GM21447 (cell line): ENCODE measurements at regions not wholly inside any gene's neighbourhood (a gene's known extent, or its start where the extent isn't known, plus 50 kb on each side); places are given as distances from the start of the nearest gene placed in this dataset.

ENCODE experiments used
- ATAC-seq: cut with Tn5 transposase; IDR thresholded peaks from one replicate; pipeline ENCODE4 v1.9.1; 2021; ENCODE audit not compliant: unreplicated experiment

GRCh38 chr6:90722648-90723047 is 135.8 kb upstream of the MAP3K7 start:
- ATAC-seq, result no peak

DNA sequence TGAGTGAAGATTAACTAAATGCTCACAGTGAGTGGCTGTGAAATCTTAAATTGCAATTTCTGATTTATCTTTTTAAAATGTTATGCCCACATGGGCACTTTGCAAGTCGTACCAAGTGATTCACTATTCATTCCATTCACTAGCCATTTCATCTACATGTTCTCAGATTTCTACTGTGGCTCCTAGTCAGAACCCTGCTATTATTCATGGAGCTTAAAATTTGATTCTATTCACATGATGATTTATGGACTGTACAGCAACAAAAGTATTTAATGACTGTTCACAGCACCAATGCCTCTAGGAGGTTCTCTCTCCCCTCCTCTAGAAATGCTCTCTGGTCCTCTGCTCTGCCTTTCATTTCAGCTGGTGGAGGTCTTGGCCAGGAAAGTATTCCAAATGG is 133.5 kb upstream of the MAP3K7 start:
- no peak for ATAC-seq

DNA sequence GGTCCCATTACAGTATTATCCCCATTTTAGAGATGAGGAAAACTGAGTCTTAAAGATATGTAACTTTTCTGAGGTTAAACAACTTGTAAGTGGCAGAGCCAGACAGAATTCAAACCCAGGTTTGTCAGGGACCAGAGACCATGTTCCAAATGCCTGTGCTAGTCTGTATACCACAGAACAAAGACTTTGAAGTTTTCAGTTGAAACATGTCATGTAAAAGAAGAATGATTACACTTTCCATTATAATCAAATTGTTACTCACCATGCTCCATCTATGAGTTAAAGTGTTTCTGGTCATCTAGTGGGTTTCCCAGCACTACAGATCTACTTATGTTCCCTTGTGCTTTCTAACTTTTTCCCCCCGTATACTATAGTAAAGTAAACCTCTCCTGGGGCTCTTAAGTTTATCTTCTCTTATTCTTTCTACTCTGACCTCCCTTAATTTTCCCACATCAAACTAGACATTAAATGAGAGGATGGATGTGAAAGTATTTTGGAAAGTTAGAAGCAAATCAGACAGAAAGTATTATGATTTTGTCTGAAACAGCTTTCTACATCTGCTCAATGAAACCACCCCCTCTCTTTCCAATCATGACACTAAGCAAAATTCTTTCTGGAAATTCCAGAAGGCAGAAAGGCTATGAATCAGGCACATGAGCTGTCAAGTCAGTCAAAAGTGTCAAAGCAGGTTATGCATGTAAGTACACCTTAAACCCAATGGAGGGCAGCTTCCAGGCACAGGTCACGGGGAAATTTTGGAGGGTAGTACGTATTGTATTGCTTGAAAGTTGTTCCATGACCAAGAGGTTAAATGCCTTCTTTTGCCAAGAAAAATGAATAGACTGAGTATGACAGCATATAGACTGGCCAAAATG is 132.7 kb upstream of the MAP3K7 start:
- ATAC-seq, result no peak

GRCh38 chr6:90716376-90716775 is 129.5 kb upstream of the MAP3K7 start:
- no peak for ATAC-seq

DNA sequence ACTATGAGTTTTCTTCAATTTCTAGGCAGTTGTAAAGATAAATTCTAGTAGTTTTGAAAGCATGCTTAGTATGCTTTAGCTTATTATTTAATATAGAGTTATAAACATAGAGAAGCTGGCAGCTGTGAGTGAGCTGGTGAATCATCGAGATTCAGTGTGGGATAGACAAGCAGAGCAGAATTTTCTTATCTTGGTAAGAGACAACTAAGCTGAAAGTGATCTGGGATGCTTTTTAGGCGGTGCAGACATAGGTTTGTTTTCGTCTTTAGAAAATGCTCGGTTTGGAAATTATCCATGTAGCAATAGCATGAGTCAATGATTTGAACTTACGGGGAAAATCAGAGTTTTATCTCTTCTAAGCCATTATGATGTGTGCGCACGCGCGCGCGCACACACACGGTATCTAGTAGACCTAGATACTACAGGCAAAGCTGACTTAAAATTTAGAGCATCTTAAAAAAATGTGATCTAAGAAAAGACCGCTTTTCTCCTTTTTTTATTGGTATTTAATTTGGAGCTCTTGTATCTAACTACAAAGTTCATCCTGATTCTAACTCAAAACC is 128.3 kb upstream of the MAP3K7 start:
- ATAC-seq, result no peak

DNA sequence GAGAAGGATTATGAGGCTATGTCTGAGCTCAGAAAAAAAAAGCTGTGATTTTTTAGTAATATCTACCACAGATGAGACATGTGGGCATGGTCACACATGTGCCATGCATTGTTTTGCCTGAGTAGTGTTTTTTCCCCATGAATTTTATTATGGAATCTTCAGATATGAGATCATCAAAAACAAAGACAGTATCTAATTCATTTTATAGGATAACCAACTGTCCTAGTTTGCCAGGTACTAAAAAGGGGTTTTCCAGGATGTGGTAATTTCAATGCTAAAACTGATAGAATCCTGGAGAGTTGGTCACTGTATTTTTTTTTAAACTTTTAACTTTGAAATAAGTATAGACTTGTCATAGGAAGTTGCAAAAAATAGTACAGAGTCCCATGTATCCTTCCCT is 127.4 kb upstream of the MAP3K7 start:
- no peak for ATAC-seq

GRCh38 chr6:90712114-90712513 is 125.2 kb upstream of the MAP3K7 start:
- no peak for ATAC-seq

DNA sequence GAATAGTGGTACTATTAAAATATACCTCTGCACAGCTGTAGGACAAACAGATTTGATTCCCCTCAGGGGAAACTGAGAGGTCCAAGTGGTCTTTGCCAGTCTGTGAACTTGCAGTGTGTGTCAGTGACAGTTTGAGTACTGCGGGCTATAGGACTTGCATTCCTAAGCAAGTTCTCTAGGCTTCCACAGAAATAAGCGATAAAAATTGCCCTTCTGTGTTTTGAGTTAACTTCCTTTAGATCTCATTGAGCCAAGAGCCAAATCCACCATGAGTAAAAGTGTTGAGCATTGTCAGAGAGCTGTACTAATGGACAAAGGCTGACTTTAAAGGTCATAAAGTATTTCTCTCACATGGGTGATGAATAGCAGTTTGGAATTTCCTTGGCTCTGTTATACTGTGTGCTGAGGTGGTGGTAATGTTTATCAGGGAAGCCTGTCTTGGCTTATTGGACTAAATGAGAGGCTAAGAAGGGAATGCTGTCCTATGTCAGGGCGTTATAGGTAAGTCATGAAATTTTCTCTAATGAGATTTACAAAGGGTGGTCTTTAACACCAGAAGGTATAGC is 122.6 kb upstream of the MAP3K7 start:
- no peak for ATAC-seq

DNA sequence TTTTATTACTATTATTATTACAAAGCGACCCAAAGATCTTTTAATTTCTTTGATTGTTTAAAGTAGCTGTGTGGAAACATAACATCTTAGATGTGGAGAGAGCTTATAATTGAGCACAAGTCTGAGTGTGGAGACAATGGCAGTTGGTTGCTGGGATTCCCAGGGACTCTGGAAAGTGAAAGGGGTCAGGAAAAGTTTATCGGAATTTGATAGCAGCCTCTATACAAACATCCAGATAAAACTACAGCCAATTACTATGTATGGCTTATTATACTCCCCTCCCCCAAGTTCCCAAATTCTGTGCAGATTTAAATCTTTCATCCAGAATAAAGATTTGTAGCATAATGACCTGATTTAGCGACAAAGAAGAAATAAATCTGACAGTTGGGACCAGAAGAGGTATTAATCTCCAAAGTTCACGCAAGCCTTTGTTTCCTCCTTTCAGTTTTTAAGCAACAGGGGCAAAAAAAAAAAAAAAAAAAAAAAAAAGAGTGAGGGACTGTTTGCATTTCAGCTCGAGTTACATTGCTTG is 121.4 kb upstream of the MAP3K7 start:
- no peak for ATAC-seq

DNA sequence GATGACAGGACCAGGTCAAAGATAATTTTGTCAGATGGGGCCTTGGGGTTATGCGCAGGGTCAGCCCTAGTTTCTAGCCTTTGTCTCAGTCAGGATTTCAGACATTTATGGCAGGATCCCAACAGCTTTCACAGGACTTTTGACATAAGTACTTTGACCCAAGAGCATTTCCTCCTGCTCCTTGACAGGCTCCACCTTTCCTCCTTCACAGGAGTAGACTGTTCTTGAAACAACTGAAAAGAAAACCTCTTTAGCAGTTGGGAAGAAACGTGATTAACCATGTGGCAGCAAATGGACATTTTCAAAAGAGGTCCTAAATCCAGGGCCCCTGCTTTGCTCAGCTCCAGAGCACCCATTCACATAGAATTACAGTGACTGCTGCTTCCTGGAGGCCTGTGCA is 120.4 kb upstream of the MAP3K7 start:
- no peak for ATAC-seq

- no peak for ATAC-seq
These were observed 116.5 kb upstream of the MAP3K7 start for GRCh38 chr6:90703336-90703735.

DNA sequence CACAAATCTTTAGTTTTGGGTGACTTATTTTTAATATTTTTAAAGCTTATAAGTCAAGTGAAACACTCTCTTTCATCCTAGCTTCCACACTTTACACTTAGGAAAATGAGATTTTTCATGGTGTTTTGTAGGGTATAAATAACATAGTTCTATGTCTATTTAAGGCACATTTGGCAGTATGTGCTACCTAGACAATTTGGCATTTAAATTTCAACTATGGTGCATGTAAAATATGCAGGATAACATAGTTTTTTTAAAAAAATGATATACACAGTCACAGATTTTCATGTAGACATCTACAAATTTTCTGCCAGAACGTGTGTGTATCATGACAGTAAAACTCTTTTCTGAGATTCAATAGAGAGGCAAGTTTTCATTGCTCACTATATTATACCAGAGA is 115.1 kb upstream of the MAP3K7 start:
- no peak for ATAC-seq

- ATAC-seq, result peak; percentile 89
These were observed 114.4 kb upstream of the MAP3K7 start for GRCh38 chr6:90701146-90701781.

DNA sequence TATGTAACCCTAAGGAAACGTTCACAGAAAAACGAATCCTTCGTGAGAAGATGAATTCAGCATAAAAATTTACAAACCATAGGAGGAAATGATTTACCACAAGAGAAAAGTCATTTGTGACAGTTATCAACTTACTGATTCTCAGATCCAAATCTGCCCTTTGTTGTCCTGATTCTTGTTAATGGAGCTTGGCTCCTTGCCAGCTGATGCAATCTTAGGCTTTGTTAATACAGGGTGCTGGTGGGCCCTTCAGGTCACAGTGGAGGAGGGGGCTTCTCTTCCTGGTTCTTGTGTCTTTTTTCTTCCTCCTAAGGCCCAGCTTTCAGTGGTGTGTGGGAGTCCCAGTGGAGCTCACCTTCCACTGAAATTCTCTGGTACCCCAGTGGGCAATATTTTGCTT is 108.4 kb upstream of the MAP3K7 start:
- ATAC-seq, result no peak

DNA sequence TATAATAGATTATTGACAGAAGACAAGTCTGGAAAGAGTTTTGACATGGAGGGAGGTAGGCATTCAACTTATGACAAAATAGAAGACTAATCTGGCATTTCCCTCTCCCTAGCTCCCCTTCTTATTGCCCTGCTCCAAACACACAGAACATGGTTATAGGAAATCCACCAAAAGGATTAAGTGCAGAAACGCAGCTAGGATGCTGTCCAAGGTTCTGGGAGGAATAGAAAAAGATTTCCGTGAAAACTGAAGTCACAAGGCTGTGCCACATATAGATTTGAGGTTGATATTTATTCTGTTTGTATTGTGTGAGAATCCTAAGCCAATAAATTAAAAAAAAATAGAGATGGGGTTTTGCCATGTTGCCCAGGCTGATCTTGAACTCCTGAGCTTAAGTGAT is 107.9 kb upstream of the MAP3K7 start:
- ATAC-seq, result no peak

DNA sequence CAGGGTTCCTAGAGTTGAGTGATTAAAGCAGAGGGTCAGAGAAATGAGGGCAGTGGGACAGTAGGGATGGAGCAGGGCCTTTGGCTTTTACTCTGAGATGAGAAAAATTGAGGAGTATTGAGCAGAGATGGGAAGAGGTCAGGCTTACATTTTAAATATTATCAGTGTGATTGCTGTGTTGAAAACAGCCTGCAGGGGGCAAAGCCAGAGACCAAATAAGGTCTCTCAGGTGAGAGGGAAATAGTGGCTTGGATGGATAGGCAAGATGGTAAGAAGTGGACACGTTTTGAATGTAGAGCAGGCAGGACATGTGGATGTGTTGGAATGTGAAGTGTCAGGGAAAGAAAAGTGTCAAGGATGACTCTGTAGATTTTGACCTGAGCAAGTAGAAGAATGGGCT is 105.0 kb upstream of the MAP3K7 start:
- ATAC-seq, result no peak

DNA sequence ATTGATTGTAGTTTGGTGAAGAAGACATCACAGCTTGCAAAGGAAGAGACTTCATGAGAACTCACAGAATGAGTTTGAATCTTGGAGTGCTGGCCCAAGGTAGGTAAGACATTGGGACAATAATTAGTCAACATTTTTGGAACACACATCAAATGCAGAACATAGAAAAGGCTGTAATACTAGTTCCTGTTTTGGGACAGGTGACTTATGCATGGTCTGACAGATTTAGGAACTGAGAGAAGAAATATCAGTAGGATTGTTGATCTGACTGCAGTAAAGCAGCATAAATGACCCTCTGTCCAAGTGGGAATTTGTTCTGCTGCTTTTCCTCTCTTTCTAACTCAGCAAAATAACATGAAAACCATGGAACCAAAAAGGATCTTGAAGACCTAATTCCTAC is 102.3 kb upstream of the MAP3K7 start:
- ATAC-seq, result no peak

DNA sequence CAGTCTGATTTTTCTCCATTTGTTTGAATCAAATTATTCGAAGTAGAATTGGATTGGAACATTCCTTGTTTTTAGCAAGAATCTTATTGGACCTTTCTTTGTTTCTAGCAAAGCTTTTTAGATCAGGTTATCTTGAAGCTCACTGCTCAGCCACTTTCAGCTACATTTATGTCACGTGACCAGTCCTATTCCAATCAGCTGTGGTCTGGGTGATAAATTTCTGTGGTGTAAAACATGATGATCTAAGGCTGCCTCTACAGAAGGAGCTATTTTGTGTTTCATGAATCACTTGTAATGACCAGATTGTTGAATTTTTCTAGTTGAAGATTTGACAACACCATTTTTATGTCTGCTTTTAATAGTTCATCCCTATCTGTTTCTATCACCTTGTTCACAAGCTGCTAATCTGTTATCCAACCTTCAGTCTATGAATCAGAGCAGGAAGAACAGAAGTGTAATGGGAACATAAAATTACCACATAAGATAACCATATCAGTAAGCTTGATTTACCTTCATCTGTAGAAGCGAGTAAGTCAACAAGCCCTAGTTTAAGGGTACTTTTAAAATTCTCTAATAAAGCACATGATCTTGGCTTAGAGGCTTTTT is 101.0 kb upstream of the MAP3K7 start:
- no peak for ATAC-seq

GRCh38 chr6:90681863-90682262 is 95.0 kb upstream of the MAP3K7 start:
- ATAC-seq, result no peak

- ATAC-seq, result no peak
These were observed 91.3 kb upstream of the MAP3K7 start for GRCh38 chr6:90678049-90678779.

DNA sequence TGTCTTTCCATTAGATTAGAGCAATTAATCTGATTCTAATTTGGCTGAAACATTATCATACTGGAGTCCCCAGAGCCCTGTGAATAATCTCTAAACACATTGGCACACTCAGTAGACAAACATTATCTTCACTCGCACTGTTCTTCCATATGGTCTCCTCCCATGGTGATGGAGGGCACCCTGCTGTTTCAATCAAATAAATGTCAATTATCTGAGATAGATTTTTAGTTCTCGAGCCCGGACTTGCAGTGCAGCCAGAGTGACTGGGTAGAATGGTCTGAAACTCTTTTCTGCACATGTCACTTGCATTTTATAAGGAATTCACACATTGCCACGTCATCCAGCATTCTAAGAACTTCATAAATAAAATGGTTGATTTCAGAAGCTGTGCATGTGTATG is 90.6 kb upstream of the MAP3K7 start:
- no peak for ATAC-seq
